ENCODE measurements at regions not wholly inside any gene's neighbourhood (a gene's known extent, or its start where the extent isn't known, plus 50 kb on each side); places are given as distances from the start of the nearest gene placed in this dataset.

DNA sequence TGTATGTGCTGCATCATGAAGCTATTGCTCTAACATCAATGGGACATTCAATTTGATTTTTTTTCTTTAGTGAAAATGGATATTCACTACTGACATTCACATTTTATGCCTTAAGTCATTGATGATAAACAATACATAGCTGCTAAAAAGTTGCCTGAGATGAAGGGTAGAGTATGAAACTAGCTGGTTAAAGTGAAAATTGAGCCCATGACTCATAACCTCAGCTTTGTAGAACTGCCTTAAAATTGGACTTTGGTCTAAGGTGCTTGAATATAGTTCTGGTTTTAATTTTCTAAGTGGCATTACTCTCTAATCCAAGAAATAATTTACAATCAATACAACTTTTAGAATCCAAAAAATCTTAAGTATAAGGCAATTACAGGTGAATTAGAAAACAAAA lies 740.4 kb upstream of the RIOK2 start:
- TF ChIP-seq, protein P1, sequence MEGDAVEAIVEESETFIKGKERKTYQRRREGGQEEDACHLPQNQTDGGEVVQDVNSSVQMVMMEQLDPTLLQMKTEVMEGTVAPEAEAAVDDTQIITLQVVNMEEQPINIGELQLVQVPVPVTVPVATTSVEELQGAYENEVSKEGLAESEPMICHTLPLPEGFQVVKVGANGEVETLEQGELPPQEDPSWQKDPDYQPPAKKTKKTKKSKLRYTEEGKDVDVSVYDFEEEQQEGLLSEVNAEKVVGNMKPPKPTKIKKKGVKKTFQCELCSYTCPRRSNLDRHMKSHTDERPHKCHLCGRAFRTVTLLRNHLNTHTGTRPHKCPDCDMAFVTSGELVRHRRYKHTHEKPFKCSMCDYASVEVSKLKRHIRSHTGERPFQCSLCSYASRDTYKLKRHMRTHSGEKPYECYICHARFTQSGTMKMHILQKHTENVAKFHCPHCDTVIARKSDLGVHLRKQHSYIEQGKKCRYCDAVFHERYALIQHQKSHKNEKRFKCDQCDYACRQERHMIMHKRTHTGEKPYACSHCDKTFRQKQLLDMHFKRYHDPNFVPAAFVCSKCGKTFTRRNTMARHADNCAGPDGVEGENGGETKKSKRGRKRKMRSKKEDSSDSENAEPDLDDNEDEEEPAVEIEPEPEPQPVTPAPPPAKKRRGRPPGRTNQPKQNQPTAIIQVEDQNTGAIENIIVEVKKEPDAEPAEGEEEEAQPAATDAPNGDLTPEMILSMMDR (IDR thresholded peaks at IDR 0.05) = no peak
- TF ChIP-seq SIN3A (IDR thresholded peaks at IDR 0.05; ENCODE audit: borderline replicate concordance, insufficient read depth, low read depth, low read length) (no peak), POLR2AphosphoS5 (IDR thresholded peaks at IDR 0.05; ENCODE audit: low read depth, low read length) (no peak), TCF7L2 (IDR thresholded peaks at IDR 0.05; ENCODE audit: low read depth, low read length) (no peak)
- TF ChIP-seq, protein P2, sequence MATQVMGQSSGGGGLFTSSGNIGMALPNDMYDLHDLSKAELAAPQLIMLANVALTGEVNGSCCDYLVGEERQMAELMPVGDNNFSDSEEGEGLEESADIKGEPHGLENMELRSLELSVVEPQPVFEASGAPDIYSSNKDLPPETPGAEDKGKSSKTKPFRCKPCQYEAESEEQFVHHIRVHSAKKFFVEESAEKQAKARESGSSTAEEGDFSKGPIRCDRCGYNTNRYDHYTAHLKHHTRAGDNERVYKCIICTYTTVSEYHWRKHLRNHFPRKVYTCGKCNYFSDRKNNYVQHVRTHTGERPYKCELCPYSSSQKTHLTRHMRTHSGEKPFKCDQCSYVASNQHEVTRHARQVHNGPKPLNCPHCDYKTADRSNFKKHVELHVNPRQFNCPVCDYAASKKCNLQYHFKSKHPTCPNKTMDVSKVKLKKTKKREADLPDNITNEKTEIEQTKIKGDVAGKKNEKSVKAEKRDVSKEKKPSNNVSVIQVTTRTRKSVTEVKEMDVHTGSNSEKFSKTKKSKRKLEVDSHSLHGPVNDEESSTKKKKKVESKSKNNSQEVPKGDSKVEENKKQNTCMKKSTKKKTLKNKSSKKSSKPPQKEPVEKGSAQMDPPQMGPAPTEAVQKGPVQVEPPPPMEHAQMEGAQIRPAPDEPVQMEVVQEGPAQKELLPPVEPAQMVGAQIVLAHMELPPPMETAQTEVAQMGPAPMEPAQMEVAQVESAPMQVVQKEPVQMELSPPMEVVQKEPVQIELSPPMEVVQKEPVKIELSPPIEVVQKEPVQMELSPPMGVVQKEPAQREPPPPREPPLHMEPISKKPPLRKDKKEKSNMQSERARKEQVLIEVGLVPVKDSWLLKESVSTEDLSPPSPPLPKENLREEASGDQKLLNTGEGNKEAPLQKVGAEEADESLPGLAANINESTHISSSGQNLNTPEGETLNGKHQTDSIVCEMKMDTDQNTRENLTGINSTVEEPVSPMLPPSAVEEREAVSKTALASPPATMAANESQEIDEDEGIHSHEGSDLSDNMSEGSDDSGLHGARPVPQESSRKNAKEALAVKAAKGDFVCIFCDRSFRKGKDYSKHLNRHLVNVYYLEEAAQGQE (IDR thresholded peaks at IDR 0.05; ENCODE audit: insufficient read depth in 1 of 2, low read depth in 2 of 2, low read length in 1 of 2) = no peak
